ENCODE measurements at regions not wholly inside any gene's neighbourhood (a gene's known extent, or its start where the extent isn't known, plus 50 kb on each side); places are given as distances from the start of the nearest gene placed in this dataset.

GRCh38 chr3:82495655-82496054 lies 734.2 kb upstream of the GBE1 start:
- no peak for TF ChIP-seq YY1 (IDR thresholded peaks at IDR 0.05; ENCODE audit: low read depth)
- TF ChIP-seq, protein P1, sequence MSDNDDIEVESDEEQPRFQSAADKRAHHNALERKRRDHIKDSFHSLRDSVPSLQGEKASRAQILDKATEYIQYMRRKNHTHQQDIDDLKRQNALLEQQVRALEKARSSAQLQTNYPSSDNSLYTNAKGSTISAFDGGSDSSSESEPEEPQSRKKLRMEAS (IDR thresholded peaks at IDR 0.05): no peak
- TF ChIP-seq, protein P2, sequence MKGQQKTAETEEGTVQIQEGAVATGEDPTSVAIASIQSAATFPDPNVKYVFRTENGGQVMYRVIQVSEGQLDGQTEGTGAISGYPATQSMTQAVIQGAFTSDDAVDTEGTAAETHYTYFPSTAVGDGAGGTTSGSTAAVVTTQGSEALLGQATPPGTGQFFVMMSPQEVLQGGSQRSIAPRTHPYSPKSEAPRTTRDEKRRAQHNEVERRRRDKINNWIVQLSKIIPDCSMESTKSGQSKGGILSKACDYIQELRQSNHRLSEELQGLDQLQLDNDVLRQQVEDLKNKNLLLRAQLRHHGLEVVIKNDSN (IDR thresholded peaks at IDR 0.05): no peak
- TF ChIP-seq EP300 (IDR thresholded peaks at IDR 0.05; ENCODE audit: borderline replicate concordance): no peak
